Body of pancreas (tissue), 4 donors: ENCODE measurements at regions not wholly inside any gene's neighbourhood (a gene's known extent, or its start where the extent isn't known, plus 50 kb on each side); places are given as distances from the start of the nearest gene placed in this dataset.

Source experiments
- ATAC-seq: fragments of 150-250 bp; one replicate; pipeline ENCODE4 v1.9.1; 2016
- DNase-seq, 4 donors: peaks; one replicate each; pipeline ENCODE4 v3.0.0-alpha.2; 2019
- H3K27ac ChIP-seq, 4 donors: fragments of 200-600 bp; sonication (generic); 1 replicate in 3 of 4; 2 replicates in 1 of 4; pipeline versions ENCODE4 v1.5.1 to v1.6.1; 2016 to 2019; ENCODE audit warnings: mild to moderate bottlenecking in 1 of 4, mixed read lengths in 1 of 4, moderate library complexity in 1 of 4
- H3K27me3 ChIP-seq, 2 donors: fragments of 200-600 bp; sonication (generic); one replicate each; pipeline ENCODE4 v1.6.0; 2016; ENCODE audit warnings: mild to moderate bottlenecking in 1 of 2
- H3K36me3 ChIP-seq, 2 donors: fragments of 200-600 bp; sonication (generic); replicated peaks in 1 of 2; 2 replicates each; pipeline ENCODE4 v1.5.1; 2016; ENCODE audit warnings: low read depth in 2 of 2; ENCODE audit not compliant: insufficient read depth in 1 of 2
- H3K4me1 ChIP-seq: fragments of 200-600 bp; sonication (generic); one replicate; pipeline ENCODE4 v1.6.0; 2016
- H3K4me3 ChIP-seq, 2 donors: fragments of 200-600 bp; sonication (generic); 1 replicate in 1 of 2; 2 replicates in 1 of 2; pipeline ENCODE4 v1.5.1; 2016 to 2019
- H3K9me3 ChIP-seq, 3 donors: fragments of 200-600 bp; sonication (generic); 1 replicate in 2 of 3; 2 replicates in 1 of 3; pipeline ENCODE4 v1.5.1; 2016
- POLR2A ChIP-seq, 3 donors: fragments of 450-650 bp; IDR thresholded peaks; one replicate each; pipeline ENCODE4 v1.6.1; 2016; ENCODE audit warnings: antibody characterized with exemption in 3 of 3, mild to moderate bottlenecking in 2 of 3
- WGBS, 2 donors: methylation state at CpG; one replicate each; pipeline ENCODE4 v1.1.5; 2017; 5-methylcytosine and 5-hydroxymethylcytosine counted together
- intact Hi-C: fragments of 100-400 bp; cut with DNase I; formaldehyde crosslinking; loops from one replicate; pipeline ENCODE4 v1.15.1; 2023
- TF ChIP-seq, protein P1 (sequence below), 7 experiments: fragments of 450-650 bp in 4 of 7; fragments of 200-600 bp in 3 of 7; sonication (generic) in 3 of 7; IDR thresholded peaks; one replicate each; pipeline ENCODE4 v1.5.1; 2016 to 2019; ENCODE audit warnings: antibody characterized with exemption in 7 of 7

DNA sequence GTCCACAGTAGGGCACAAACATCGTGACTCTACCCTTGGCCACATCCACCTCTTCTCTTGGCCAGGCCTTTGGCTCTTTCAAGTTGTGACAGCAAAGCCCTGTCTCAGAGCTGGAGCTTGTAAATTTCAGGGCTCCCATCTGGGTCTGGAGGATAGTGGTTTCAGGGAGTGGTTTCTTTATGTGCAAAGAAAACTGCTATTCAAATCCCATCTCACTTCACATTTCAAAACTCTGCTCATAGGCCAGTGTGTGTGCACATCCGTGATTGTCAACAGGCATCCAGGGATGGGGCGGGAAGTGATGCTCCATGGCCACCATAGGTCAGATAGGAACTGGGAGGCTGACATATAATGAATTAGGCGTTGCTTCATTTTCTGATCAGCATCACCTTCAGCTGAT, 107.8 kb upstream of the IL12B start:
- TF ChIP-seq POLR2A (IDR thresholded peaks at IDR 0.05): no peak
- TF ChIP-seq, protein P1, sequence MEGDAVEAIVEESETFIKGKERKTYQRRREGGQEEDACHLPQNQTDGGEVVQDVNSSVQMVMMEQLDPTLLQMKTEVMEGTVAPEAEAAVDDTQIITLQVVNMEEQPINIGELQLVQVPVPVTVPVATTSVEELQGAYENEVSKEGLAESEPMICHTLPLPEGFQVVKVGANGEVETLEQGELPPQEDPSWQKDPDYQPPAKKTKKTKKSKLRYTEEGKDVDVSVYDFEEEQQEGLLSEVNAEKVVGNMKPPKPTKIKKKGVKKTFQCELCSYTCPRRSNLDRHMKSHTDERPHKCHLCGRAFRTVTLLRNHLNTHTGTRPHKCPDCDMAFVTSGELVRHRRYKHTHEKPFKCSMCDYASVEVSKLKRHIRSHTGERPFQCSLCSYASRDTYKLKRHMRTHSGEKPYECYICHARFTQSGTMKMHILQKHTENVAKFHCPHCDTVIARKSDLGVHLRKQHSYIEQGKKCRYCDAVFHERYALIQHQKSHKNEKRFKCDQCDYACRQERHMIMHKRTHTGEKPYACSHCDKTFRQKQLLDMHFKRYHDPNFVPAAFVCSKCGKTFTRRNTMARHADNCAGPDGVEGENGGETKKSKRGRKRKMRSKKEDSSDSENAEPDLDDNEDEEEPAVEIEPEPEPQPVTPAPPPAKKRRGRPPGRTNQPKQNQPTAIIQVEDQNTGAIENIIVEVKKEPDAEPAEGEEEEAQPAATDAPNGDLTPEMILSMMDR (IDR thresholded peaks at IDR 0.05): no peak
- H3K36me3 ChIP-seq: no peaks in the 10 kb centered on the region
- H3K4me1 ChIP-seq: no peaks in the 10 kb centered on the region
- no peaks in the 10 kb centered on the region for H3K27me3 ChIP-seq
- H3K4me3 ChIP-seq: no peak overlapping the region
- no peaks in the 10 kb centered on the region for H3K9me3 ChIP-seq
- intact Hi-C loops: no loop called here
- DNase-seq (no peak), ATAC-seq (no peak)
- WGBS, 2 donors: 48 to 57% methylated on average over 4 of the region's 4 CpGs
- no peak overlapping the region for H3K27ac ChIP-seq

DNA sequence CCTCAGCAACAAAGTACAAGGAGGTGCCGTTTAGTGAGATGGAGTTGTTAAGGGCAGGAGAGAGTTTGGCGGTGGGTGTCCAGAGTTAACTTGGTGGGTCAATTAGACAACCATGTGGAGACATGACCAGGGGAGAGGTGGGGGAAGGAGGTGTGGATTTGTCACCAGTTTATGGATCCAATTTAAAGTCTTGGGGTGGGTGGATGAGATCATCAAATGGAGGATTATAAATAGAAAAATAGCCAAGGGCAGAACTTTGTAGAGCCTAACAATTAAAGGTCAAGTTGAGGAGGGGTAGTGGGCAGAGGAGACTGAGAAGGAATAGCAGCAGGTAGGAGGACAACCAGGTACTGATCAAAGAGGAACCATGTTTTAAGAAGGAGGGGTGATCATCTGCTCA, 108.7 kb upstream of the IL12B start:
- TF ChIP-seq POLR2A (IDR thresholded peaks at IDR 0.05): no peak
- TF ChIP-seq, protein P1 (IDR thresholded peaks at IDR 0.05): no peak

DNA sequence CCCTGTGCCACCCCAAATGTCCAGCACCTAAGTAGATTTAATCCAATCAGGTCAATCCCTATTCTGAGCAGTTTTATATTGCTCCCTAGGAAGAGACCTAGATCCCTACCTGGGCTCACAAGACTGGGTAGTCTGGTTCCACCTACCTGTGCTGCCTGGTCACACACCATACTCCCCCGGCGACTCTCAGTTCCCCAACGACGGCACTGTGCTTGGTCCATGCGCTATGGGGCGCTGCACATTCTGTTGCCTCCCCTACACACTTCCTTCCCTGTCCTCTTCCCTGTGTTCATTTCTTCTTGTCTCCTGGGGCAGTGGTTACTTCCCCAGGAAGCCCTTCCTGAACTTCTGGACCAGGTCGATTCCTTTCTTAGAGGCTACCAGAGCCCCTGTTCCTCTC, 109.9 kb upstream of the IL12B start:
- no peak for ATAC-seq
- Histone ChIP-seq H3K4me1 (no peaks in the 10 kb centered on the region), H3K27me3 (no peaks in the 10 kb centered on the region), H3K9me3 (no peaks in the 10 kb centered on the region), H3K27ac (no peak overlapping the region), H3K4me3 (no peak overlapping the region), H3K36me3 (no peaks in the 10 kb centered on the region)
- DNase-seq: no peak
- intact Hi-C loops: loop anchor here (10.0 kb wide), 1 partner anchor 545 kb away; no protein-coding TSS in a partner anchor
- 73 to 78% methylated on average over 7 of the region's 7 CpGs for WGBS, 2 donors
- TF ChIP-seq POLR2A (IDR thresholded peaks at IDR 0.05): no peak

More for the DNA sequence above, 108.7 kb upstream of the IL12B start:
- Histone ChIP-seq H3K9me3 (no peaks in the 10 kb centered on the region), H3K36me3 (no peaks in the 10 kb centered on the region), H3K27me3 (no peaks in the 10 kb centered on the region), H3K4me1 (no peaks in the 10 kb centered on the region), H3K27ac (no peak overlapping the region), H3K4me3 (no peak overlapping the region)
- no peak for DNase-seq
- no peak for ATAC-seq
- WGBS, 2 donors: 83 to 90% methylated on average over 2 of the region's 2 CpGs
- intact Hi-C loops: no loop called here

DNA sequence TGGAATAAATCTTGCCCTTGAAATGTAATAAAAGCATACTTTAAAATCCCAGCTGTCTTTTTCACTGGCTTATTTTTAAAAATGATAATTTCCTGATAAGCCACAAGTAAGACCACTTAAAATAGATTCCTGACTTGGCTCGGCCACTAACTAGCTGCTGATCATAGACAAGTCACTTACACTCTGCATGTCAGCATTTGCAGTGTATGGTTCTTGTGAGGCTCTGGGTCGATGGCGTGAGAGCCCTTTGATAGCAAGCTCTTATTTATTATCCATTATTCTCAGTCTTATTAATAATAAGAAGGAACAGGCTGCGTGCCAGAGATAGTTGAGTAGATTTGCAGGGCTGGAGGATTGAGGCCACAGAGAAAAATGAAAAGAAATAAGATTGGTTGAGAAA, 110.7 kb upstream of the IL12B start:
- TF ChIP-seq POLR2A (IDR thresholded peaks at IDR 0.05): no peak
- TF ChIP-seq, protein P1 (IDR thresholded peaks at IDR 0.05): no peak
- H3K4me1 ChIP-seq: no peaks in the 10 kb centered on the region
- H3K36me3 ChIP-seq: no peaks in the 10 kb centered on the region
- ATAC-seq (no peak), DNase-seq (no peak)
- intact Hi-C loops: loop anchor here (10.0 kb wide), 1 partner anchor 544 kb away; no protein-coding TSS in a partner anchor
- 53 to 66% methylated on average over 4 of the region's 4 CpGs for WGBS, 2 donors
- H3K9me3 ChIP-seq: no peaks in the 10 kb centered on the region
- no peaks in the 10 kb centered on the region for H3K27me3 ChIP-seq
- no peak overlapping the region for H3K27ac ChIP-seq
- no peak overlapping the region for H3K4me3 ChIP-seq

DNA sequence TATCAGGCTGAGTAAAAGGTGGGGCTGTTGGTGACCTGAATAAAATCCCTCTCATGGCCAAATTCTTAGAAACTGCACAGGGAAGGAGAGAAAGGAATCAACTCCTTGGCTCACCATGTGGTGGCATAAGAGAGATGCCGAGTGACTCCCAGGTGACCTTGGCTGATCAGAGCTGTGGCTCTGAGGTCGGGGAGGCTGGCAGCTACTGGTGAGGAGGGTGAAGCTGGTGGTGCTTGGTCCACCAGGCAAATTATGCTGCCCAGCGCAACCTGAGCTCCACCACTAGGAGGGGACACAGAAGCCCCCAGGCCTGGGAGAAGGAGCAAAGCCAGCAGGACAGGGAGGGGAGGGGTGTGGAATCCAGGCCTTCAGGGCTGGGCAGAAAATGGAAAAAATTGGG, 111.2 kb upstream of the IL12B start:
- H3K27ac ChIP-seq: no peak overlapping the region
- DNase-seq: peak in 1 of 4 donors; percentile 9
- H3K27me3 ChIP-seq: no peaks in the 10 kb centered on the region
- H3K36me3 ChIP-seq: no peaks in the 10 kb centered on the region
- TF ChIP-seq, protein P1 (IDR thresholded peaks at IDR 0.05): peak in 1 of 7 experiments; percentile 19
- TF ChIP-seq POLR2A (IDR thresholded peaks at IDR 0.05): no peak
- no peaks in the 10 kb centered on the region for H3K9me3 ChIP-seq
- H3K4me3 ChIP-seq: no peak overlapping the region
- WGBS, 2 donors: 6 to 26% methylated on average over 2 to 3 of the region's 3 CpGs
- no peaks in the 10 kb centered on the region for H3K4me1 ChIP-seq
- no peak for ATAC-seq
- intact Hi-C loops: loop anchor here (10.0 kb wide), 1 partner anchor 543 kb away; no protein-coding TSS in a partner anchor
